Karpas-422 (cell line): ENCODE measurements at regions not wholly inside any gene's neighbourhood (a gene's known extent, or its start where the extent isn't known, plus 50 kb on each side); places are given as distances from the start of the nearest gene placed in this dataset.

ENCODE experiments used
- DNase-seq: peaks from one replicate; pipeline ENCODE4 v3.0.0-alpha.2; 2015
- H2AFZ ChIP-seq: fragments of 200-600 bp; sonication (generic); 2 replicates; pipeline ENCODE4 v1.6.1; 2014; ENCODE audit warnings: antibody characterized with exemption, low read length, mixed read lengths
- H3K27ac ChIP-seq: fragments of 200-600 bp; sonication (generic); 2 replicates; pipeline ENCODE4 v1.5.1; 2014; ENCODE audit warnings: mild to moderate bottlenecking, low read length, moderate library complexity
- H3K27me3 ChIP-seq: fragments of 200-600 bp; sonication (generic); 2 replicates; pipeline ENCODE4 v1.6.1; 2014; ENCODE audit warnings: low read length, mixed read lengths
- H3K36me3 ChIP-seq: fragments of 200-600 bp; sonication (generic); 2 replicates; pipeline ENCODE4 v1.6.1; 2014; ENCODE audit warnings: low read length, mixed read lengths; ENCODE audit not compliant: insufficient read depth
- H3K4me1 ChIP-seq: fragments of 200-600 bp; sonication (generic); 2 replicates; pipeline ENCODE4 v1.6.1; 2014; ENCODE audit warnings: mild to moderate bottlenecking, low read length, mixed read lengths
- H3K4me2 ChIP-seq: fragments of 200-600 bp; sonication (generic); 2 replicates; pipeline ENCODE4 v1.6.1; 2014; ENCODE audit warnings: low read length, low read depth, mild to moderate bottlenecking; ENCODE audit not compliant: poor library complexity, severe bottlenecking
- H3K4me3 ChIP-seq: fragments of 200-600 bp; sonication (generic); 2 replicates; pipeline ENCODE4 v1.5.1; 2014; ENCODE audit warnings: mild to moderate bottlenecking, antibody characterized with exemption, low read length, mixed read lengths
- H3K79me2 ChIP-seq: fragments of 200-600 bp; sonication (generic); 2 replicates; pipeline ENCODE4 v1.6.1; 2014; ENCODE audit warnings: mild to moderate bottlenecking, low read length, mixed read lengths
- H3K9ac ChIP-seq: fragments of 200-600 bp; sonication (generic); 2 replicates; pipeline ENCODE4 v1.6.0; 2014; ENCODE audit warnings: low read length
- H3K9me2 ChIP-seq: fragments of 200-600 bp; sonication (generic), shearing (Covaris generic); replicated peaks from 2 replicates; pipeline ENCODE4 v1.6.0; 2014; ENCODE audit warnings: mild to moderate bottlenecking, low read length, moderate library complexity; ENCODE audit not compliant: insufficient read depth
- H3K9me3 ChIP-seq: fragments of 300-700, 200-600 bp; sonication (generic); 2 replicates; pipeline ENCODE4 v1.6.1; 2014; ENCODE audit warnings: low read length, mixed read lengths
- H4K20me1 ChIP-seq: fragments of 200-600 bp; sonication (generic); 2 replicates; pipeline ENCODE4 v1.6.1; 2014; ENCODE audit warnings: mild to moderate bottlenecking, antibody characterized with exemption, low read length, low read depth; ENCODE audit not compliant: insufficient read depth

- Histone ChIP-seq H3K9me3 (no peaks in the 10 kb centered on the region), H3K4me3 (no peak overlapping the region), H3K9me2 (no peaks in the 10 kb centered on the region), H4K20me1 (no peaks in the 10 kb centered on the region), H3K9ac (no peak overlapping the region), H2AFZ (no peak overlapping the region), H3K79me2 (no peaks in the 10 kb centered on the region), H3K36me3 (no peaks in the 10 kb centered on the region), H3K27ac (no peak overlapping the region), H3K4me1 (no peaks in the 10 kb centered on the region), H3K27me3 (no peaks in the 10 kb centered on the region), H3K4me2 (no peak overlapping the region)
- DNase-seq: no peak
Observed at GRCh38 chr2:40507432-40507831, 55.5 kb upstream of the SLC8A1 start.

DNA sequence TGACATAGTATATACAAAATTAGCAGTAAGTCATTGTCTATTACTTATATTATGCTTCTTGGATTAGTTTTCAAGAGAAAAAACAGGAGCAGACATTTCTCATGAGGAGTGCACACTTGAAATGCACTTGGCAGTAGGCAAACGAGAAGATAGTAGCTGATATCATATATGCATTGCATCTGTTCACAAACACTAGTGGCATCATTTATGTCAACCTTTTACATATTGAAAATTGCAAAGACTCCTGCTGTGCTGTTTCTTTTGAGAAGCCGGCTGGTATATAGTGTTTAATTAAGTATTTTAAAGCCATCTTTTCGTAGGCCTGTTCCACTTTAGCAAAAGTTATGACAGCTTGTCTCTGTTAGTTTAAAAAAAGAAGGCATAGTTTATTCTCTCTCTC lies 58.4 kb upstream of the SLC8A1 start:
- no peaks in the 10 kb centered on the region for H4K20me1 ChIP-seq
- no peaks in the 10 kb centered on the region for H3K4me1 ChIP-seq
- no peak overlapping the region for H2AFZ ChIP-seq
- H3K9me3 ChIP-seq: no peaks in the 10 kb centered on the region
- H3K9ac ChIP-seq: no peak overlapping the region
- no peaks in the 10 kb centered on the region for H3K9me2 ChIP-seq
- H3K4me2 ChIP-seq: no peak overlapping the region
- H3K4me3 ChIP-seq: no peak overlapping the region
- H3K27ac ChIP-seq: no peak overlapping the region
- H3K36me3 ChIP-seq: no peaks in the 10 kb centered on the region
- H3K79me2 ChIP-seq: no peaks in the 10 kb centered on the region
- DNase-seq: no peak
- H3K27me3 ChIP-seq: no peaks in the 10 kb centered on the region

GRCh38 chr2:40511661-40512213 lies 59.8 kb upstream of the SLC8A1 start:
- Histone ChIP-seq H3K9me2 (no peaks in the 10 kb centered on the region), H3K4me1 (no peaks in the 10 kb centered on the region), H3K9ac (no peak overlapping the region), H3K27me3 (no peaks in the 10 kb centered on the region), H3K4me2 (no peak overlapping the region), H2AFZ (no peak overlapping the region), H3K79me2 (no peaks in the 10 kb centered on the region), H3K4me3 (no peak overlapping the region), H4K20me1 (no peaks in the 10 kb centered on the region), H3K36me3 (no peaks in the 10 kb centered on the region), H3K9me3 (no peaks in the 10 kb centered on the region), H3K27ac (no peak overlapping the region)
- no peak for DNase-seq

GRCh38 chr2:40512256-40512655 lies 60.4 kb upstream of the SLC8A1 start:
- no peaks in the 10 kb centered on the region for H3K27me3 ChIP-seq
- no peaks in the 10 kb centered on the region for H3K4me1 ChIP-seq
- no peak overlapping the region for H3K4me3 ChIP-seq
- H3K9ac ChIP-seq: no peak overlapping the region
- DNase-seq: no peak
- H3K9me3 ChIP-seq: no peaks in the 10 kb centered on the region
- H3K27ac ChIP-seq: no peak overlapping the region
- no peaks in the 10 kb centered on the region for H3K9me2 ChIP-seq
- H2AFZ ChIP-seq: no peak overlapping the region
- H4K20me1 ChIP-seq: no peaks in the 10 kb centered on the region
- no peaks in the 10 kb centered on the region for H3K36me3 ChIP-seq
- H3K79me2 ChIP-seq: no peaks in the 10 kb centered on the region
- no peak overlapping the region for H3K4me2 ChIP-seq

GRCh38 chr2:40513201-40513600 lies 61.3 kb upstream of the SLC8A1 start:
- Histone ChIP-seq H3K27me3 (no peaks in the 10 kb centered on the region), H3K27ac (no peak overlapping the region), H3K9ac (no peak overlapping the region), H3K36me3 (no peaks in the 10 kb centered on the region), H3K4me1 (no peaks in the 10 kb centered on the region), H3K9me3 (no peaks in the 10 kb centered on the region), H3K4me2 (no peak overlapping the region), H2AFZ (no peak overlapping the region), H3K4me3 (no peak overlapping the region), H3K79me2 (no peaks in the 10 kb centered on the region), H3K9me2 (no peaks in the 10 kb centered on the region), H4K20me1 (no peaks in the 10 kb centered on the region)
- no peak for DNase-seq

- no peak overlapping the region for H3K27ac ChIP-seq
- no peaks in the 10 kb centered on the region for H3K36me3 ChIP-seq
- no peaks in the 10 kb centered on the region for H3K79me2 ChIP-seq
- no peaks in the 10 kb centered on the region for H3K27me3 ChIP-seq
- no peak overlapping the region for H3K4me3 ChIP-seq
- H3K9ac ChIP-seq: no peak overlapping the region
- no peaks in the 10 kb centered on the region for H3K4me1 ChIP-seq
- H3K9me2 ChIP-seq: no peaks in the 10 kb centered on the region
- no peak for DNase-seq
- no peaks in the 10 kb centered on the region for H4K20me1 ChIP-seq
- H3K9me3 ChIP-seq: no peaks in the 10 kb centered on the region
- H2AFZ ChIP-seq: no peak overlapping the region
- H3K4me2 ChIP-seq: no peak overlapping the region
Observed at GRCh38 chr2:40516604-40517003, 64.7 kb upstream of the SLC8A1 start.

DNA sequence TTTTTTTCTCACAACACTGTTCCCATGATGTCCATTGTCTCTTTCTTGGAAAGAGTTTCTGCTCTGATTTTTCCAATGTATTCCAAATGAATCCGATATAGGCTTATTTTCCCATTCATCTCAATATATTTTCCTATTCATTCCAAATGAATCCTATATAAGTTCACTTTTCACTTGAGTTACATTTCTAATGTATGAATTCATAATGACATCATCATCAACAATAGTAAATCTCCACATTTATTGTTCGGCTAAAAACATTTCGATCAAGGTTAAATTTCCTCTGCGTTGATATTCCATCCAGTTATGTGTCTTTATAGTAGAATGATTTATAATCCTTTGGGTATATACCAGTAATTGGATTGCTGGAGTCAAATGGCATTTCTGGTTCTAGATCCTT lies 76.7 kb upstream of the SLC8A1 start:
- H3K9me3 ChIP-seq: no peaks in the 10 kb centered on the region
- no peak overlapping the region for H2AFZ ChIP-seq
- H3K4me2 ChIP-seq: no peak overlapping the region
- H3K79me2 ChIP-seq: no peaks in the 10 kb centered on the region
- no peaks in the 10 kb centered on the region for H4K20me1 ChIP-seq
- no peaks in the 10 kb centered on the region for H3K27me3 ChIP-seq
- H3K9me2 ChIP-seq: no peaks in the 10 kb centered on the region
- H3K9ac ChIP-seq: no peak overlapping the region
- no peak overlapping the region for H3K27ac ChIP-seq
- no peak overlapping the region for H3K4me3 ChIP-seq
- DNase-seq: no peak
- H3K4me1 ChIP-seq: no peaks in the 10 kb centered on the region
- H3K36me3 ChIP-seq: no peaks in the 10 kb centered on the region

DNA sequence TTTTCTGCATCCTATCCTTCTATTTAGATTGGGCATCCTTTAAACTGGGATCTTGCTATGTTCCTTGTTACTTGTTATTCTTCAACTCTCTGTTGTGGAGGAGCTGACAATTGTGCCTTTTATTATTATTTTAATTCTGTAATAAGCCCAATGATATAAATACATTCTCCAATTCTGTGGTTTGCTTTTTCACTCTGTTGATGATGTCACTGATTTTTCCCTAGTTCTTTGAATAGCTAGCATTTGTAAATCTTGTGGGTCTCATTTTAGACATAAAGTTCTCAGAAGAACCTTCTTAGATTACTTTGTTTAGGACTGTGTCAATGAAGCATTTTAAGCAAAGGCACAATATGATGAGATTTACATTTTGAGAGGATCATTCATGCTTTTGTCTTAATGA lies 79.5 kb upstream of the SLC8A1 start:
- Histone ChIP-seq H2AFZ (no peak overlapping the region), H3K36me3 (no peaks in the 10 kb centered on the region), H3K79me2 (no peaks in the 10 kb centered on the region), H3K4me1 (no peaks in the 10 kb centered on the region), H3K4me3 (no peak overlapping the region), H3K27ac (no peak overlapping the region), H4K20me1 (no peaks in the 10 kb centered on the region), H3K4me2 (no peak overlapping the region), H3K9me2 (no peaks in the 10 kb centered on the region), H3K9me3 (no peaks in the 10 kb centered on the region), H3K9ac (no peak overlapping the region), H3K27me3 (no peaks in the 10 kb centered on the region)
- DNase-seq: no peak

DNA sequence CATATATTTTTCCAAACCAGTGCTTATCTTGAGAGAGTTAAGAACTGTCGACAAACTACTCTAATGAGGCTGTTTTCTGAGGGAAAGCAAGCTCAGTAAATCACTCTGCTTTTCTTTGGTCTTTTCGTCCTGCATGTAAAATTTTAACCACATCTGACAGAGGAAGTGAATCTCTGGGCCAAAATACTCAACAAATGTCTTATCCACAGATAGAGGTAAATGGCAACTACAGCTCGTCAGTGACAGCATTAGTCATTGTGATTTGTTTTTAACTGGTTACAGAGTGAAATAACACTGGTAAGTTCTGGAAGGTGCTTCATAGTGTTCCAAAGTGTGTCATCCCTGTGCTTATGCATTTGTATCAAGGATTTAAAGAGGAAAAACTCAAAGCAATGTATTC lies 82.6 kb upstream of the SLC8A1 start:
- H3K36me3 ChIP-seq: no peaks in the 10 kb centered on the region
- no peaks in the 10 kb centered on the region for H3K9me2 ChIP-seq
- H2AFZ ChIP-seq: no peak overlapping the region
- H3K27ac ChIP-seq: no peak overlapping the region
- DNase-seq: no peak
- no peaks in the 10 kb centered on the region for H3K79me2 ChIP-seq
- H3K4me1 ChIP-seq: no peaks in the 10 kb centered on the region
- no peaks in the 10 kb centered on the region for H4K20me1 ChIP-seq
- H3K4me2 ChIP-seq: no peak overlapping the region
- H3K9me3 ChIP-seq: no peaks in the 10 kb centered on the region
- H3K9ac ChIP-seq: no peak overlapping the region
- H3K27me3 ChIP-seq: no peaks in the 10 kb centered on the region
- no peak overlapping the region for H3K4me3 ChIP-seq
